H1 (cell line): ENCODE measurements at regions not wholly inside any gene's neighbourhood (a gene's known extent, or its start where the extent isn't known, plus 50 kb on each side); places are given as distances from the start of the nearest gene placed in this dataset.

Source experiments
- CTCF ChIA-PET: fragments of 300-600 bp; sonication (Branson Sonifier 250); formaldehyde crosslinking; loops from one replicate; lab custom pipeline; 2021; ENCODE audit not compliant: partially characterized antibody; lab: Charles Lee
- POLR2A ChIA-PET: fragments of 300-600 bp; sonication (Branson Sonifier 250); formaldehyde crosslinking; loops from one replicate; lab custom pipeline; 2021; ENCODE audit warnings: inconsistent platforms; ENCODE audit not compliant: partially characterized antibody; lab: Charles Lee
- DNase-seq, 2 experiments: peaks; one replicate each; pipeline versions ENCODE4 v3.0.0 to v3.0.0-alpha.2; 2010 to 2022; ENCODE audit warnings: low spot score in 2 of 2, low read depth in 1 of 2, mixed read lengths in 1 of 2
- FAIRE-seq: peaks from 2 replicates; lab custom pipeline; 2011; peaks lifted over from hg19 to GRCh38; lab: Jason Lieb, UNC
- H2AFZ ChIP-seq: 2 replicates; pipeline ENCODE4 v1.8.1; 2012; ENCODE audit warnings: low read length, inconsistent platforms
- H2AK5ac ChIP-seq: 2 replicates; pipeline ENCODE4 v1.6.1; 2013; ENCODE audit warnings: low read depth, low read length
- H2BK120ac ChIP-seq: replicated peaks from 2 replicates; pipeline ENCODE3; 2013; ENCODE audit warnings: low read depth, low read length, inconsistent platforms
- H2BK12ac ChIP-seq: 2 replicates; pipeline ENCODE4 v1.6.1; 2013; ENCODE audit warnings: low read depth, low read length
- H2BK15ac ChIP-seq: 2 replicates; pipeline ENCODE4 v1.6.1; 2013; ENCODE audit warnings: low read length
- H2BK20ac ChIP-seq: 2 replicates; pipeline ENCODE4 v1.6.1; 2013; ENCODE audit warnings: low read length
- H2BK5ac ChIP-seq: 2 replicates; pipeline ENCODE4 v1.6.1; 2013; ENCODE audit warnings: low read depth, low read length
- H3K14ac ChIP-seq: 2 replicates; pipeline ENCODE4 v1.6.1; 2013; ENCODE audit warnings: inconsistent platforms; ENCODE audit not compliant: insufficient read length
- H3K18ac ChIP-seq: 2 replicates; pipeline ENCODE4 v1.6.1; 2013; ENCODE audit warnings: low read length; ENCODE audit errors: extremely low read depth
- H3K23ac ChIP-seq: 2 replicates; pipeline ENCODE4 v1.6.1; 2013; ENCODE audit warnings: inconsistent platforms; ENCODE audit not compliant: insufficient read length
- H3K23me2 ChIP-seq: 2 replicates; pipeline ENCODE4 v1.6.1; 2013; ENCODE audit warnings: low read depth, low read length
- H3K27ac ChIP-seq: 2 replicates; pipeline ENCODE4 v1.6.1; 2011; ENCODE audit warnings: low read depth, low read length, inconsistent platforms
- H3K27me3 ChIP-seq, 4 experiments: replicated peaks in 1 of 4; 1 replicate in 1 of 4; 2 replicates in 3 of 4; pipeline versions ENCODE4 v1.6.1 to v1.8.1; 2011 to 2013; ENCODE audit warnings: low read length in 3 of 4, mild to moderate bottlenecking in 3 of 4, inconsistent platforms in 2 of 4, mixed read lengths in 2 of 4, moderate library complexity in 1 of 4; ENCODE audit not compliant: control insufficient read depth in 3 of 4, insufficient read depth in 3 of 4; ENCODE audit errors: extremely low read depth in 1 of 4
- H3K36me3 ChIP-seq, 4 experiments: 2 replicates each; pipeline versions ENCODE4 v1.6.1 to v1.8.1; 2011 to 2013; ENCODE audit warnings: mild to moderate bottlenecking in 4 of 4, low read length in 3 of 4, moderate library complexity in 2 of 4, control low read depth in 1 of 4, inconsistent platforms in 1 of 4; ENCODE audit not compliant: insufficient read depth in 4 of 4, control insufficient read depth in 2 of 4
- H3K4ac ChIP-seq: replicated peaks from 2 replicates; pipeline ENCODE3; 2013; ENCODE audit warnings: low read length, low read depth, mixed read lengths, inconsistent platforms; ENCODE audit not compliant: insufficient read length
- H3K4me1 ChIP-seq, 4 experiments: replicated peaks in 1 of 4; 1 replicate in 1 of 4; 2 replicates in 3 of 4; pipeline versions ENCODE4 v1.6.1 to v1.8.1; 2011 to 2013; ENCODE audit warnings: low read length in 3 of 4, inconsistent platforms in 2 of 4, mixed read lengths in 1 of 4; ENCODE audit not compliant: insufficient read depth in 4 of 4, control insufficient read depth in 3 of 4
- H3K4me2 ChIP-seq, 2 experiments: 2 replicates each; pipeline versions ENCODE4 v1.6.1 to v1.8.1; 2011 to 2013; ENCODE audit warnings: low read depth in 2 of 2, low read length in 2 of 2, control low read depth in 1 of 2, inconsistent platforms in 1 of 2, mild to moderate bottlenecking in 1 of 2; ENCODE audit not compliant: insufficient read depth in 1 of 2
- H3K4me3 ChIP-seq, 4 experiments: fragments of 200-600, 300-600 bp in 1 of 4; sonication (generic), shearing (Covaris generic), sonication (Bioruptor Twin) in 1 of 4; 2 replicates each; pipeline versions ENCODE4 v1.5.1 to v1.8.1; 2011 to 2016; ENCODE audit warnings: low read length in 4 of 4, low read depth in 3 of 4, control low read depth in 2 of 4, inconsistent platforms in 2 of 4, mild to moderate bottlenecking in 2 of 4, mixed read lengths in 1 of 4, moderate library complexity in 1 of 4; ENCODE audit not compliant: insufficient read depth in 2 of 4; ENCODE audit errors: extremely low read depth in 1 of 4
- H3K56ac ChIP-seq: replicated peaks from 2 replicates; pipeline ENCODE3; 2013; ENCODE audit warnings: low read depth, mild to moderate bottlenecking, mixed read lengths, low read length, inconsistent platforms; ENCODE audit not compliant: insufficient read length
- H3K79me1 ChIP-seq: 2 replicates; pipeline ENCODE4 v1.6.1; 2013; ENCODE audit warnings: low read depth, low read length, control low read depth
- H3K79me2 ChIP-seq, 2 experiments: 2 replicates each; pipeline versions ENCODE4 v1.6.1 to v1.8.1; 2012 to 2013; ENCODE audit warnings: low read length in 2 of 2, mild to moderate bottlenecking in 2 of 2, inconsistent platforms in 1 of 2; ENCODE audit not compliant: insufficient read depth in 2 of 2, control insufficient read depth in 1 of 2
- H3K9ac ChIP-seq, 4 experiments: replicated peaks in 1 of 4; 1 replicate in 1 of 4; 2 replicates in 3 of 4; pipeline versions ENCODE4 v1.6.1 to v1.8.1; 2011 to 2013; ENCODE audit warnings: low read depth in 3 of 4, low read length in 3 of 4, control low read depth in 2 of 4, mild to moderate bottlenecking in 2 of 4, moderate library complexity in 2 of 4, inconsistent platforms in 1 of 4; ENCODE audit errors: extremely low read depth in 1 of 4
- H3K9me3 ChIP-seq, 2 experiments: 2 replicates each; pipeline versions ENCODE4 v1.6.1 to v1.8.1; 2012 to 2013; ENCODE audit warnings: mild to moderate bottlenecking in 2 of 2, moderate library complexity in 2 of 2, control low read depth in 1 of 2, inconsistent platforms in 1 of 2, low read depth in 1 of 2, low read length in 1 of 2, mixed read lengths in 1 of 2; ENCODE audit not compliant: insufficient read depth in 2 of 2
- H4K20me1 ChIP-seq, 2 experiments: replicated peaks in 1 of 2; 2 replicates each; pipeline versions ENCODE3 to v1.8.1; 2011 to 2013; ENCODE audit warnings: inconsistent platforms in 2 of 2, low read length in 2 of 2, mild to moderate bottlenecking in 1 of 2; ENCODE audit not compliant: insufficient read depth in 2 of 2, control insufficient read depth in 1 of 2
- H4K5ac ChIP-seq: 2 replicates; pipeline ENCODE4 v1.6.1; 2013; ENCODE audit warnings: low read length, low read depth, mixed read lengths, inconsistent platforms; ENCODE audit not compliant: insufficient read length
- H4K8ac ChIP-seq: 2 replicates; pipeline ENCODE4 v1.8.0; 2013; ENCODE audit warnings: mild to moderate bottlenecking, moderate library complexity, low read length, inconsistent platforms; ENCODE audit not compliant: insufficient read depth; ENCODE audit errors: extremely low read depth
- H4K91ac ChIP-seq: replicated peaks from 2 replicates; pipeline ENCODE3; 2013; ENCODE audit warnings: low read length, mixed read lengths, inconsistent platforms; ENCODE audit not compliant: insufficient read length
- BACH1 ChIP-seq: IDR thresholded peaks from 2 replicates; pipeline ENCODE4 v1.6.1; 2012; ENCODE audit warnings: low read length, improper control_type of control experiment
- GABPA ChIP-seq: IDR thresholded peaks from 2 replicates; pipeline ENCODE4 v1.6.1; 2011; ENCODE audit warnings: mild to moderate bottlenecking, low read length, moderate library complexity, borderline replicate concordance; ENCODE audit not compliant: insufficient read depth
- HDAC6 ChIP-seq: IDR thresholded peaks from one replicate; pipeline ENCODE4 v1.7.1; 2012; ENCODE audit warnings: low read depth, mild to moderate bottlenecking, inconsistent platforms, low read length, moderate library complexity
- JUND ChIP-seq: IDR thresholded peaks from 2 replicates; pipeline ENCODE4 v1.6.1; 2011; ENCODE audit warnings: mild to moderate bottlenecking, improper control_type of control experiment, low read length
- NRF1 ChIP-seq: IDR thresholded peaks from 2 replicates; pipeline ENCODE4 v1.6.1; 2011; ENCODE audit warnings: mild to moderate bottlenecking, low read depth, low read length, improper control_type of control experiment
- POLR2AphosphoS5 ChIP-seq: IDR thresholded peaks from 2 replicates; pipeline ENCODE4 v1.6.1; 2011; ENCODE audit warnings: low read depth, low read length
- SIN3A ChIP-seq, 2 experiments: IDR thresholded peaks in 1 of 2; conservative IDR thresholded peaks in 1 of 2; 2 replicates each; pipeline ENCODE4 v1.6.1; 2011 to 2012; ENCODE audit warnings: low read length in 2 of 2, improper control_type of control experiment in 1 of 2, low read depth in 1 of 2, mild to moderate bottlenecking in 1 of 2
- SP4 ChIP-seq: IDR thresholded peaks from 2 replicates; pipeline ENCODE4 v1.6.1; 2012; ENCODE audit warnings: low read length, inconsistent platforms
- SUZ12 ChIP-seq: fragments of 200-600 bp; sonication (generic); IDR thresholded peaks from 2 replicates; pipeline ENCODE4 v1.6.1; 2012; ENCODE audit warnings: mild to moderate bottlenecking, inconsistent platforms, low read length, moderate library complexity, mixed read lengths
- TCF12 ChIP-seq: IDR thresholded peaks from 2 replicates; pipeline ENCODE4 v1.6.1; 2011; ENCODE audit warnings: low read depth, mild to moderate bottlenecking, low read length
- YY1 ChIP-seq: IDR thresholded peaks from 2 replicates; pipeline ENCODE4 v1.6.1; 2011; ENCODE audit warnings: low read depth, mild to moderate bottlenecking, low read length
- WGBS, 2 experiments: shearing (Covaris generic) in 1 of 2; methylation state at CpG; one replicate each; pipeline versions ENCODE4 v1.1.6 to v1.1.7; 2013 to 2015; ENCODE audit warnings: low lambda C conversion rate in 2 of 2, mixed read lengths in 2 of 2, inconsistent platforms in 1 of 2, low coverage in 1 of 2, missing lambda C conversion rate in 1 of 2; ENCODE audit not compliant: insufficient replicate concordance in 2 of 2, insufficient coverage in 1 of 2, insufficient read length in 1 of 2; ENCODE audit errors: extremely low coverage in 1 of 2, missing lambda C conversion rate in 1 of 2; 5-methylcytosine and 5-hydroxymethylcytosine counted together
- TF ChIP-seq, protein P1 (sequence below): IDR thresholded peaks from 2 replicates; pipeline ENCODE4 v1.6.1; 2011; ENCODE audit warnings: low read depth, mild to moderate bottlenecking, low read length; ENCODE audit not compliant: insufficient read depth
- TF ChIP-seq, protein P2 (sequence below): IDR thresholded peaks from 2 replicates; pipeline ENCODE4 v1.6.1; 2012; ENCODE audit warnings: inconsistent platforms

DNA sequence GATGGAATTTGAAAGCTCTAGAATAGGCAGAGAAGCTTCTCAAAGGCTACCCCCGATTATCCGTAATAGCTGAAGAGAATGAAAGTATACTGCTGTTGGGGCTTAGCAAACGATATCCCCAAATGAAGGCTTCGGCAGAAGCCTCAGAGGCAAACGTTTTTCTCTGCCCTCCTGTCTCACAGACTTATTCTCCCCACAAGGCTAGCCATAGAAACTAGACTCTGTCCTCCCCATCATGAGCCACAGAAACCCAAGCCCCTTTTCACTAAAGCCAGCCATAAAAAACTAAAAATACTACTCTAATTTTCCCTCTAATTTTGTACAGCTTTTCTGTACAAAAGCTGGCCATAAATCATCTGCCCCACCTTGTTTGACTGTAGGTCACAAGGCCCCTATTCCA is 413.4 kb upstream of the CFAP20DC start:
- no peak overlapping the region for H3K4me2 ChIP-seq
- no peaks in the 10 kb centered on the region for H3K23me2 ChIP-seq
- no peak overlapping the region for H2BK120ac ChIP-seq
- no peak for FAIRE-seq
- no peaks in the 10 kb centered on the region for H3K79me2 ChIP-seq
- no peak overlapping the region for H3K56ac ChIP-seq
- H2BK5ac ChIP-seq, result no peak overlapping the region
- H4K20me1 ChIP-seq, result no peaks in the 10 kb centered on the region
- no peak overlapping the region for H4K5ac ChIP-seq
- H3K4ac ChIP-seq, result no peak overlapping the region
- no peak overlapping the region for H2BK20ac ChIP-seq
- no peak overlapping the region for H3K4me3 ChIP-seq
- H3K27ac ChIP-seq, result no peak overlapping the region
- CTCF ChIA-PET, result no interaction called here
- no peak overlapping the region for H2BK15ac ChIP-seq
- H3K14ac ChIP-seq, result no peak overlapping the region
- no peak overlapping the region for H3K23ac ChIP-seq
- no peak overlapping the region for H2AK5ac ChIP-seq
- H3K27me3 ChIP-seq, result no peaks in the 10 kb centered on the region
- no peaks in the 10 kb centered on the region; a peak in 1 of 4 replicates for H3K9me3 ChIP-seq
- no peak overlapping the region for H3K18ac ChIP-seq
- WGBS, 2 experiments, result 88% methylated on average over 5 of the region's 5 CpGs; no CpG with 5 or more reads in 1 of the 2 experiments
- no peak overlapping the region for H4K91ac ChIP-seq
- no peak overlapping the region for H4K8ac ChIP-seq
- no peak overlapping the region for H2BK12ac ChIP-seq
- POLR2A ChIA-PET, result no interaction called here
- no peaks in the 10 kb centered on the region for H3K36me3 ChIP-seq
- H2AFZ ChIP-seq, result no peak overlapping the region
- no peak overlapping the region for H3K9ac ChIP-seq
- no peaks in the 10 kb centered on the region for H3K79me1 ChIP-seq
- H3K4me1 ChIP-seq, result no peaks in the 10 kb centered on the region
- DNase-seq, result no peak
- no peak for TF ChIP-seq BACH1
- TF ChIP-seq JUND, result no peak
- TF ChIP-seq YY1, result no peak
- no peak for TF ChIP-seq HDAC6
- no peak for TF ChIP-seq SP4
- TF ChIP-seq, protein P1, sequence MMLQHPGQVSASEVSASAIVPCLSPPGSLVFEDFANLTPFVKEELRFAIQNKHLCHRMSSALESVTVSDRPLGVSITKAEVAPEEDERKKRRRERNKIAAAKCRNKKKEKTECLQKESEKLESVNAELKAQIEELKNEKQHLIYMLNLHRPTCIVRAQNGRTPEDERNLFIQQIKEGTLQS, result no peak
- TF ChIP-seq TCF12, result no peak
- no peak for TF ChIP-seq POLR2AphosphoS5
- no peak for TF ChIP-seq NRF1
- no peak for TF ChIP-seq SUZ12
- no peak for TF ChIP-seq SIN3A (conservative IDR thresholded peaks at IDR 0.05 in 1 of 2, IDR thresholded peaks at IDR 0.05 in 1 of 2; ENCODE audit: low read depth in 1 of 2, low read length in 2 of 2)
- no peak for TF ChIP-seq GABPA
- TF ChIP-seq, protein P2, sequence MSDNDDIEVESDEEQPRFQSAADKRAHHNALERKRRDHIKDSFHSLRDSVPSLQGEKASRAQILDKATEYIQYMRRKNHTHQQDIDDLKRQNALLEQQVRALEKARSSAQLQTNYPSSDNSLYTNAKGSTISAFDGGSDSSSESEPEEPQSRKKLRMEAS, result no peak
